ENCODE measurements at regions not wholly inside any gene's neighbourhood (a gene's known extent, or its start where the extent isn't known, plus 50 kb on each side); places are given as distances from the start of the nearest gene placed in this dataset.
"Not testable (repeated sequence)": the region's sequence is repeated elsewhere in the genome, so short reads cannot be mapped to it uniquely, and the experiment has no call there.

GRCh38 chr15:95679847-95680582, 650.5 kb upstream of the NR2F2 start:
- Histone ChIP-seq H2AFZ (ENCODE audit: low read depth, low read length) (no peak overlapping the region), H3K4me1 (ENCODE audit: insufficient read depth, low read length) (no peaks in the 10 kb centered on the region), H3K4me3 (ENCODE audit: low read length) (no peak overlapping the region), H3K27me3 (ENCODE audit: insufficient read depth, low read length) (no peaks in the 10 kb centered on the region), H3K9me3 (ENCODE audit: low read length) (no peaks in the 10 kb centered on the region), H3K36me3 (ENCODE audit: insufficient read depth, low read length) (no peaks in the 10 kb centered on the region)

GRCh38 chr15:95680728-95681127, 649.8 kb upstream of the NR2F2 start:
- no peaks in the 10 kb centered on the region for H3K36me3 ChIP-seq (ENCODE audit: insufficient read depth, low read length)
- no peak overlapping the region for H3K4me3 ChIP-seq (ENCODE audit: low read length)
- no peaks in the 10 kb centered on the region for H3K27me3 ChIP-seq (ENCODE audit: insufficient read depth, low read length)
- no peaks in the 10 kb centered on the region for H3K4me1 ChIP-seq (ENCODE audit: insufficient read depth, low read length)
- H2AFZ ChIP-seq (ENCODE audit: low read depth, low read length): no peak overlapping the region
- H3K9me3 ChIP-seq (ENCODE audit: low read length): no peaks in the 10 kb centered on the region

- no peaks in the 10 kb centered on the region for H3K27me3 ChIP-seq (ENCODE audit: insufficient read depth, low read length)
- H3K9me3 ChIP-seq (ENCODE audit: low read length): no peaks in the 10 kb centered on the region
These were observed 648.5 kb upstream of the NR2F2 start for GRCh38 chr15:95681836-95682544.

GRCh38 chr15:95684126-95684525, 646.4 kb upstream of the NR2F2 start:
- H2AFZ ChIP-seq (ENCODE audit: low read depth, low read length): no peak overlapping the region
- no peaks in the 10 kb centered on the region for H3K9me3 ChIP-seq (ENCODE audit: low read length)
- no peaks in the 10 kb centered on the region for H3K36me3 ChIP-seq (ENCODE audit: insufficient read depth, low read length)
- no peaks in the 10 kb centered on the region for H3K4me1 ChIP-seq (ENCODE audit: insufficient read depth, low read length)
- H3K27me3 ChIP-seq (ENCODE audit: insufficient read depth, low read length): no peaks in the 10 kb centered on the region
- no peak overlapping the region for H3K4me3 ChIP-seq (ENCODE audit: low read length)

More at GRCh38 chr15:95681836-95682544, 648.5 kb upstream of the NR2F2 start:
- Histone ChIP-seq H3K4me1 (ENCODE audit: insufficient read depth, low read length) (no peaks in the 10 kb centered on the region), H3K4me3 (ENCODE audit: low read length) (no peak overlapping the region), H2AFZ (ENCODE audit: low read depth, low read length) (no peak overlapping the region), H3K36me3 (ENCODE audit: insufficient read depth, low read length) (no peaks in the 10 kb centered on the region)

GRCh38 chr15:95684693-95685115, 645.8 kb upstream of the NR2F2 start:
- no peak overlapping the region for H3K4me3 ChIP-seq (ENCODE audit: low read length)
- H3K27me3 ChIP-seq (ENCODE audit: insufficient read depth, low read length): no peaks in the 10 kb centered on the region
- no peak overlapping the region for H2AFZ ChIP-seq (ENCODE audit: low read depth, low read length)
- H3K9me3 ChIP-seq (ENCODE audit: low read length): no peaks in the 10 kb centered on the region
- no peaks in the 10 kb centered on the region for H3K4me1 ChIP-seq (ENCODE audit: insufficient read depth, low read length)
- no peaks in the 10 kb centered on the region for H3K36me3 ChIP-seq (ENCODE audit: insufficient read depth, low read length)

GRCh38 chr15:95687061-95687460, 643.4 kb upstream of the NR2F2 start:
- Histone ChIP-seq H3K36me3 (ENCODE audit: insufficient read depth, low read length) (no peaks in the 10 kb centered on the region), H3K27me3 (ENCODE audit: insufficient read depth, low read length) (no peaks in the 10 kb centered on the region), H3K4me3 (ENCODE audit: low read length) (no peak overlapping the region), H3K9me3 (ENCODE audit: low read length) (no peaks in the 10 kb centered on the region), H3K4me1 (ENCODE audit: insufficient read depth, low read length) (no peaks in the 10 kb centered on the region), H2AFZ (ENCODE audit: low read depth, low read length) (no peak overlapping the region)

- Histone ChIP-seq H3K4me1 (ENCODE audit: insufficient read depth, low read length) (no peaks in the 10 kb centered on the region), H3K36me3 (ENCODE audit: insufficient read depth, low read length) (no peaks in the 10 kb centered on the region), H3K9me3 (ENCODE audit: low read length) (no peaks in the 10 kb centered on the region), H3K4me3 (ENCODE audit: low read length) (no peak overlapping the region), H2AFZ (ENCODE audit: low read depth, low read length) (no peak overlapping the region), H3K27me3 (ENCODE audit: insufficient read depth, low read length) (no peaks in the 10 kb centered on the region)
These were observed 642.8 kb upstream of the NR2F2 start for GRCh38 chr15:95687686-95688085.

GRCh38 chr15:95690631-95691340, 639.7 kb upstream of the NR2F2 start:
- Histone ChIP-seq H3K27me3 (ENCODE audit: insufficient read depth, low read length) (no peaks in the 10 kb centered on the region), H2AFZ (ENCODE audit: low read depth, low read length) (no peak overlapping the region), H3K4me1 (ENCODE audit: insufficient read depth, low read length) (no peaks in the 10 kb centered on the region), H3K9me3 (ENCODE audit: low read length) (no peaks in the 10 kb centered on the region), H3K36me3 (ENCODE audit: insufficient read depth, low read length) (no peaks in the 10 kb centered on the region), H3K4me3 (ENCODE audit: low read length) (no peak overlapping the region)

GRCh38 chr15:95693917-95694316, 636.6 kb upstream of the NR2F2 start:
- Histone ChIP-seq H3K36me3 (ENCODE audit: insufficient read depth, low read length) (no peaks in the 10 kb centered on the region), H3K4me1 (ENCODE audit: insufficient read depth, low read length) (no peaks in the 10 kb centered on the region), H3K9me3 (ENCODE audit: low read length) (no peaks in the 10 kb centered on the region), H3K27me3 (ENCODE audit: insufficient read depth, low read length) (no peaks in the 10 kb centered on the region), H3K4me3 (ENCODE audit: low read length) (no peak overlapping the region), H2AFZ (ENCODE audit: low read depth, low read length) (no peak overlapping the region)

GRCh38 chr15:95698230-95698629, 632.3 kb upstream of the NR2F2 start:
- no peaks in the 10 kb centered on the region for H3K36me3 ChIP-seq (ENCODE audit: insufficient read depth, low read length)
- no peak overlapping the region for H3K4me3 ChIP-seq (ENCODE audit: low read length)
- peaks cover 21% of the 10 kb centered on the region for H3K9me3 ChIP-seq (ENCODE audit: low read length)
- no peaks in the 10 kb centered on the region for H3K27me3 ChIP-seq (ENCODE audit: insufficient read depth, low read length)
- no peak overlapping the region for H2AFZ ChIP-seq (ENCODE audit: low read depth, low read length)
- H3K4me1 ChIP-seq (ENCODE audit: insufficient read depth, low read length): no peaks in the 10 kb centered on the region

- Histone ChIP-seq H3K27me3 (ENCODE audit: insufficient read depth, low read length) (no peaks in the 10 kb centered on the region), H3K4me1 (ENCODE audit: insufficient read depth, low read length) (no peaks in the 10 kb centered on the region), H3K4me3 (ENCODE audit: low read length) (no peak overlapping the region), H3K36me3 (ENCODE audit: insufficient read depth, low read length) (no peaks in the 10 kb centered on the region), H3K9me3 (ENCODE audit: low read length) (peaks cover 21% of the 10 kb centered on the region), H2AFZ (ENCODE audit: low read depth, low read length) (no peak overlapping the region)
These were observed 631.5 kb upstream of the NR2F2 start for GRCh38 chr15:95698951-95699350.

GRCh38 chr15:95699578-95699977, 630.9 kb upstream of the NR2F2 start:
- Histone ChIP-seq H3K27me3 (ENCODE audit: insufficient read depth, low read length) (no peaks in the 10 kb centered on the region), H3K4me1 (ENCODE audit: insufficient read depth, low read length) (no peaks in the 10 kb centered on the region), H2AFZ (ENCODE audit: low read depth, low read length) (no peak overlapping the region), H3K4me3 (ENCODE audit: low read length) (no peak overlapping the region), H3K9me3 (ENCODE audit: low read length) (peaks cover 21% of the 10 kb centered on the region), H3K36me3 (ENCODE audit: insufficient read depth, low read length) (no peaks in the 10 kb centered on the region)

- not testable (repeated sequence) for H3K4me1 ChIP-seq (ENCODE audit: insufficient read depth, low read length); H2AFZ ChIP-seq (ENCODE audit: low read depth, low read length); H3K27me3 ChIP-seq (ENCODE audit: insufficient read depth, low read length); H3K36me3 ChIP-seq (ENCODE audit: insufficient read depth, low read length); H3K4me3 ChIP-seq (ENCODE audit: low read length)
- peaks cover 24% of the 10 kb centered on the region for H3K9me3 ChIP-seq (ENCODE audit: low read length)
These were observed 629.8 kb upstream of the NR2F2 start for GRCh38 chr15:95700692-95701091.

Data from neuron (in vitro differentiated cells).